Activated CD4-positive, alpha-beta T cell treated with anti-CD3 and anti-CD28 coated beads, Interleukin-2, Interleukin-6, amounts not matched to agents 100 ng/mL and 50 ng/mL, durations not matched to agents 16 hours and 8 hours (primary cell): ENCODE measurements at regions not wholly inside any gene's neighbourhood (a gene's known extent, or its start where the extent isn't known, plus 50 kb on each side); places are given as distances from the start of the nearest gene placed in this dataset.

Experiments used
- DNase-seq: peaks from one replicate; pipeline ENCODE4 v3.0.0-alpha.2; 2020

DNA sequence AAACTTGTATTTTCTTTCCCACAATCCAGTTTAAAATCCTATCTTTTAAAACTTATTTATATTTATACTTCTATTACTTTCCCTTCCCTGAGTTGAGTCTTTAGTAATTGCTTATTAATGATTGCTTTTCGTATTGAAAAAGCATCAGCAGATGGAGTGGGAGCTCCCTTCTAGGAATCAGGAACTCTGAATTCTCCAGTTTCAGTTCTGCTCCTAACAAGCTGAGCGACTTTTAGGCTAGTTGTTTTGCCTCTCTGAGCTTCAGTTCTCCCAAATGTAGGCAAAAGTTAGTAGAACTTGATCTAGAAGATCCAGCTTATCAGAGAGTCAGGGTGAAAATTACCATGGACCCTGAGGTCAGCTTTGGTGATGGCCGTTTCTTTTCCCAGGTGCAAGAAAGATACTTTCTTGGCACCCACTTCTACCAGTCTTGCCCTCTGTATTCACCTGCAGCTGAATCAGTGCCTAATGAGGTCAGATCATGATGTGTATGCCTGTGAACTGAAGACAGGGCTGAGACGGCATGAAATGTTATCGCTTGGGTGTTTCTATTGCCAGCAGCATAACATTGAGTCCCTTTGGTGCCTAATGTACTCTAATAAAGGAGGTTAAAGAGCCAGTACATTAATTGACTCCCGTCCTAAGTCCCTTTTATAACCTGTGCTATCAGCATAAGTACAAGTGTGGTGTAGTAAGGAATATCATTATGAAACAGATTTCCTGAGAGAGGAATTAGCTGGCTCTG, 194.5 kb upstream of the TBC1D5 start:
- DNase-seq = no peak

DNA sequence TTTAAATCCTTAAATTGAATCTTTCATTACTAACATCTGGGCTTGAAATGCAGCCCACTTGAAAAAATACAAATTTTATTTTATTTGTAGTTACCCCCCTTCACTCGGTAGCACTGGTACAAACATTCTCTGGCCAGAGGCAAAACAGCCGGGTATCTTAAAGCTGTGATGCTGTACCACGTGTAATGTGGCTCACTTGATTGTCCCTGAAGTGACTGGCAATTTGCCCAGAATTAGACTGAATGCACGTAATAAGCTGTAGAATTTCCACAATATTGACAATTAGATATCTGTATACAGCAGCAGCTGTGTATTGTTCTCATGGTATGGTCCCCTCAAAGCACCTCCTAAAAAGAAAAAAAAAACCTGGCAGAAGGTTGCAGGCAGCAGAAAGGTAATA, 192.8 kb upstream of the TBC1D5 start:
- no peak for DNase-seq

DNA sequence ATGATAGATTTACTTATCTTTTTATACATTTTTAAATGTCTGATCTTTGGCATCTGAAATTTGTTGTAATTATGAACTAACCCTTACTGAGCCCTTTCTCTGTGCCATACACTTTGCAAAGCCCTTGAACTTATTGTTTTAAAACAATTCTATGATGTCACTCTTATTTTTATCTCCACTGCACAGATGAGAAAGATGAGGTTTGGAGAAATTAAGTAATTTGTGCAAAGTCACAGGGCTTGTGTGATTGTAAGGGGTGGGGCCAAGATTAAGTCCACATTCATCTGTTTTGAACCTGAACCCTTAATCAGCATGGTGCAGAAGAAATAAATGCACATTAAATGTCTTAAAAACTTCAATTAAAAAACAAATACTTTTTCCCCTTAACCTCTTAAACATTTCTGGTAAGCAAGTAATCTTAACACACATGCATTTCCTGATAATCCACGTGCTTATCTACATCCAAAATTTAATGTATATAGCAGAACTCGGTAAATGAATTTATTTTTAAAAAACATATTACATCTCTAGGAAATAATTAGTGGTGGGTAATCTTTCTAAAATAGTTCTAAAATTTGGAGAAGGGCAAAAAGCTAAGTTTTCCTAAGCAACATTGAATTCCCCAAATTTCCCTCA, 189.8 kb upstream of the TBC1D5 start:
- no peak for DNase-seq

DNA sequence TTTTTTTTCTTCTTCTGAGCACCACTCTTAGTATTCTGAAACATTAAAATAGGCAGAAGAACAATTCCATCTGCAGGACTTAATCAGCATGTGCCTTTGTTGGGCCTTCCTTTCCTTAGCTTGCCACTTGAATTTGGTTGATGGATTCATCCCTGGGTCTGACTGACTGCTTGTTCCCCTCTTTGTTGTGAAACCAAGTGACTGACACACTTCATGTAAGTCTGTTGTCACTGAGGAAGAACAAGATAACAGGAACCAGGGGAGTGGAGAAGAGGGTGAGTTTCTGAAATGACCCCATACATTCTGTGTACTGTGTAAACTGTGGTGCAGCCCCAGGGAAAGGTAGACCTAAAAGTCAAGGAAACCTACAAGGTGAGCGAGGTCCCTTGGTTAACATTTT, 188.7 kb upstream of the TBC1D5 start:
- no peak for DNase-seq

DNA sequence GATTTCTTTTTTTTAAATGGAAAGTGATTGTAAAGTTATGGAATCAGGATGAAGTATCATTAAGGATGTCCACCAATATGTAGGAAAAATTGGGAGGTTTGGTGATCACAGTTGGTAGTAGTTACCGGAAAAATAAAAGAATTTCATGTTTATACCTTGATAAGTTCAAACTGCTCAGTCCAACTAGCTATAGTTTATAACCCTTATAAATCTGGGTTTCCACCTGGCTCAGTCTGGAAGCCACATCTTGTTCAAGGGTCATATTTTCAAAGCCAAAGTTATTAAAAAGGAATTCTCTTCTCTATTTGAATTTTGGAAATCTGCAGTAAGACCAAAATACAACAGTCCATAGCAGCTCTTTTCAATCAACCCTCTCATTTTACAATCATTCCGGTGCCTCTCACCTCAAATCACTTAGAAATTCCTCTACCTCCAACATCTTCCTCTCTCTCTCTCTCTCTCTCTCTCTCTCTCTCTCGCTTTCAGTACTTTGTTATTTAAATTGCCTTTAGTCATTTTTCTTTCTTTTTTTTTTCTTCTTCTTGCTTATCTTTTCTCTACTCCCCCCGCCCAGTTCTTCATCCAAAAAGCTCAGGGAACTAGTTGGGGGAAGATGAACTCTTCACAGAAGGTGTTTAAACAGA, 186.2 kb upstream of the TBC1D5 start:
- no peak for DNase-seq

DNA sequence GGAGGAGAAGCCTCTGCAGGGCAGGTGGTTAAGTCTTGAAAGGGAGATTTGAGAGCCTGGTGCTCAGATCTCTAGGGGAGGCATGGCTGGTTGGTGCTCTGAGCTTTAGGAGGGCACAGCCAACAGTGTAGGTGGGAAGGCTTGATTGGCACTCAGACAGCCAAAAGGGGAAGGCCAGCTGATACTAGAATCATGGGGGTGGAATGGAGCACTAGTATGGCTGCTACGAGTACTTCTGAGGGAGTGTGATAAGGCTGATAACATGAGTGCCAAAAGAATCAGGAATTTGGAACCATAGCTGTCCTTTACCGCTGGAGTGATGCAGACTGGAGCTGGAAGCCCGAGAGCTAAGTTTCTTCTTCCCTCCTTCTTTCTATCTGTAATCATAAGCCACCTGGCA, 184.6 kb upstream of the TBC1D5 start:
- no peak for DNase-seq

DNA sequence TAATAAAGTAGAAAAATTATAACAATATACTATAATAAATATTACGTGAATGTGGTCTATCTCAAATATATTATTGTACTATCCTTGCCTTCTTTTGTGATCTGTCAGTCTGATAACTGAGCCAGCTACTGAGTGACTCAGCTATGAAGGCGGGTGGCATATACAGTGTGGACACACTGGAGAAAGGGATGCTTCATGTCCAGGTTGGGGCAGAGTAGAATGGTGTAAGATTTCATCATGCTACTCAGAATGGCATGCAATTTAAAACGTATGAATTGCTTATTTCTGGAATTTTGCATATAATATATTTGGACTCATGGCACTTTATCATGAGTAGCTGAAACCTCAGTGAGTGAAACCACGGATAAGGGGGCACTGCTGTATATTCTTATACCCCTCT, 172.9 kb upstream of the TBC1D5 start:
- DNase-seq = no peak

DNA sequence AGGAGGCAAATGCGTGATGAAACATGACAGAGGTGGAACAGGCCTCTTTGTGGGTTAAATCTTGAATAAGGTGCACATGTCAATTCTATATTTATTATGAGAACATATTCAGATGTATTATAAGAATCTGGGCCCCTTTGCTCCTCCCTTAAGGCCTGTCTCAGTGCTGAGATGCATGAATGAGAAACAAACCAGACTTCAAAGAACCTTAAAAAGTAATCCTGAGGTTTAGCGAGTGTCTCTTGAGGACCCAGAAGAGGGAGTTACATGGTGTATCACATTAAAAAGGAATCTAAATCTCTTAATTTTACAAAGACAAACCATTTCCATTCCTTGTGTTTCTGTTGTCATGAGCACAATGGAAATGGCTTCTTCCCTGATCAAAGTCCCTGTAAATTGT, 170.9 kb upstream of the TBC1D5 start:
- DNase-seq = no peak

DNA sequence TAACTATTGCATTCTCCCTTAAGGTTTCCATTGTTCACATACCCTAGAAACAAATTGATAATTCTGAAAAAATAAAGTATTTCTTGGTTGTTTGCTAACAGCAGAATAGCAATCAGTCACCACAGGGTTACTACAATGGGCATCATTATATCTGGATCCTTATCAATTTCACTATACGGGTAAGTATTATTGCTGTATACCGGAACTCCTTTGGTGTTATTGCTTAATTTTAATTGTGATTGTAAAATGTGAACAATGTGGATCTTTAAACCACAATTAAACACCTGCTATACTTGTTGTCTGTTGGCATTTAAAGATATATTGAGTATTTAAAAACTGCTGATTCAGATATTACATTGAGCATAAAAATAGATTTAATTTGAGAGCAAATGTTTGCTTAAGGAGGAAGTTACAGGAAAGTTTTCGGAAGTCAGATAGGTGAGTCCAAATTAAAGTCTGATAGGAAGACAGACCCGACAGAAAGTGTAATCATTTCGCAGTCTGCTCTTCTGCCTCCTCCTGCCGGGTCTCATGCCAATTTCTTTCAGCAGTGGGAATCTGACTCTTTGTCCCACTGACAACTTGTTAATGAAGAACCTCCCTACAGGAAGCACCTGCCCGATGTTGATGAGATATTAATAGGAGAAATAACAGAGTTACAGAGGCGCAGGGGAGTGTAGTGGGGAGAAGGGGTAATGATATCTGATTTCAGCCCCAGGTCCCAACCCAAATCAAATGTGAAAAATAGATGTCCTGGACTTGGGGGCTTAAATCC, 169.7 kb upstream of the TBC1D5 start:
- DNase-seq = no peak

DNA sequence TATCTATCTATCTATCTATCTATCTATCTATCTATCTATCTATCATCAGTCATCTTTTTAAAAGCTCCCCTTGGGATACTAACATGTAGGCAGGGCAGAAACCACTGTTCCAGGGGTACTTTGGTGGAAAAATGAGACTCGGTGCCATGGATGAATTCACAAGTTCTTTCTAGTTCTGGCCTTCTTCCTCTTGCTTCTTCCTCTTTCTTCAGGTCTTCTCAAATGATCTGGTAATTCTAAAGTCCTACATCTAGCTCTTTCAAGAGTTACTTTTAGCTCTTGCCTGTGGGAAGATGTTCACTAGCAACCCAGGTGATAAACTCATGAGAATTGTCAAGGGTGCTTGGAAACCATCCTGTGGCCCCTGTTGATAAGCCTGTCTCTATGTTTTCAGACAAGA, 168.5 kb upstream of the TBC1D5 start:
- no peak for DNase-seq

DNA sequence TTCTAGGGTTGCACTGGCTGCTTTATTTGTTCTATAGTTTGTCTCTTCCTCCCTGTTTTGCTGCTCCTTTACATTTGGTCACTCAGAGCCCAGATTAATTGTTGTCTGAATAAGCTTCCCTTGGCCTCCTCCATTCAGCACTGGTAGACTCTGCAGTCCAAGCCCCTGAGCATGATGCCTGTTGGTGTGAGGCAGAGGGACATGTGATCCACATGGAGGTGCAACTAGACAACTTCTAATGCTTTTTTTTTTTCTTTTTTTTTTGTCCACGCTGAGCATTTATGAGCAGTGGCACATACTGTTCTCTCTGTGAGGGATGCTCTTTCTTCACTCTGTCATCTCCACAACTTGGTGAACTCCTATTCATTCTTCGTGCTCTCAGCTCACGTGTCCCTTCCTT, 167.3 kb upstream of the TBC1D5 start:
- no peak for DNase-seq

DNA sequence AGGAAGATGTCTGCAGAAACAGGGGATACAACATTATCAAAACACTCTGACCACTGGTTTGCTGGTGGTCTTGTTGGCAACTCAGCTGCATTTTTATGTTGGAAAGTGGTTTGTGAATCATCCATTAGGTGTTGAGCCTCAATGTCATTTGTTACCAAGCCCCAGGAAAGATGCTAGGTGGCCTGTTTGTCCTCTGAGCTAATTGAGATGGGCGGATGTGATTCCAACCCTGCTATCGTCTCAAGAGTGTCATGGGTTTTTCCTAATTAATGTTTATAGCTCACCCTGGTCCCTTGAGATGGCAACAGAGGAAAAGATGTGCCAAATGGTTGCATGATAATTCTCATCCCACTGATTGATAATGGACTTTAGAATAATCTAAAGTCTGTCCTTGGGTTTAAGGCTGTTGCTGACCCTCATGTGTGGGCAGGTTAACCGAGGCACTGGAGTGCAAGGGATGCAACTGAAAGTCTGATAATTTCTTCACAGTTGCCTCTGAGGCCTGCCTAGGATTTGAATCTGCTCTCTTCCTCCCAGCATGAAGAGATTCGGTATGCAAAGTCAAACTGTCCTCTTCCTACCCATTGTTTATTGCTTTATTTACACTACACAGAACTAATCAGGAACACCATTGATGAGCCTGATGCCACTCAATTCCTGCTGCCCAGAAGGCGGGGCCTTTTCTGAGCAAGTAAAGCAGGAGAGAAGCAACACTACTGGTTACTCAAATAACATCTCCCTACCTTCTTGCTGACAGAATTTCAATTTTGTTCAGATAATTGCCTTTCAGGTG, 166.2 kb upstream of the TBC1D5 start:
- DNase-seq = no peak

DNA sequence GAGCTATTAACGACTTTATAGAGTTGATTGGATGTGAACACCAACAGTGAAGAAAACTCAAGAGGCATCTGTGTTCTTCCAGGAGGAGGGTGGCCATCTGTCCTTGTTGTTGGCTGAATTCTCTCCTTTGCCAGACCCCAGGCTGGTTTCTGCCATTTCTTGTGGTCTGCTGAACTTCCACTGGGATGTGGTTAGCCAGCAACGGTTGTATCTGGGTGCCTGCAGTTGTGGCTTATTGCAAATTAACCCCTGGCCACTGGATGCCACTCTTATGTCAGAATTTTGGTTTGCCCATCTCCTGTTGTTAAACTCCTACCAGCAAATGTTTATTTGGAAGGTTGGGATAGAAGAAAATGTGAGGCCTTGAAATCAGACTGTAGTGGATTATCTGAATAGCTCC, 163.6 kb upstream of the TBC1D5 start:
- no peak for DNase-seq

DNA sequence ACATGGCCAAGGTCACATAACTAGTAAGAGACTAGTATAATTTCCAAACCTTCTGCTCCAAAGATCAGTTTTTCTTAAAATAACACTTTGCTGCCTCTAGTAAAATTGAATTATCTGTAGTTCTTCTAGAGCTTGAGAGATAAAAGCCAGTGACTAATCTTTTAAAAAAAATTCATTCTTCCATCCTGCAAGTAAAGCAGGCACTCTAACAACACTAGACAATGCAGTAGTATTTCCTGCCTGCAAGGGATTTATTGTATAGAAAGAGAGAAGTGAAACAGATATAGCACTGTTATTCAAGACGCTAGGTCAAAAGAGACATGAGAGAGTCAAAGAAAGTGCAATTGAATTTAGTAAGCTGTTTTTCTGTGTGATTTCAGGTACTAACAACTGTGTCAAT, 159.5 kb upstream of the TBC1D5 start:
- DNase-seq = no peak

DNA sequence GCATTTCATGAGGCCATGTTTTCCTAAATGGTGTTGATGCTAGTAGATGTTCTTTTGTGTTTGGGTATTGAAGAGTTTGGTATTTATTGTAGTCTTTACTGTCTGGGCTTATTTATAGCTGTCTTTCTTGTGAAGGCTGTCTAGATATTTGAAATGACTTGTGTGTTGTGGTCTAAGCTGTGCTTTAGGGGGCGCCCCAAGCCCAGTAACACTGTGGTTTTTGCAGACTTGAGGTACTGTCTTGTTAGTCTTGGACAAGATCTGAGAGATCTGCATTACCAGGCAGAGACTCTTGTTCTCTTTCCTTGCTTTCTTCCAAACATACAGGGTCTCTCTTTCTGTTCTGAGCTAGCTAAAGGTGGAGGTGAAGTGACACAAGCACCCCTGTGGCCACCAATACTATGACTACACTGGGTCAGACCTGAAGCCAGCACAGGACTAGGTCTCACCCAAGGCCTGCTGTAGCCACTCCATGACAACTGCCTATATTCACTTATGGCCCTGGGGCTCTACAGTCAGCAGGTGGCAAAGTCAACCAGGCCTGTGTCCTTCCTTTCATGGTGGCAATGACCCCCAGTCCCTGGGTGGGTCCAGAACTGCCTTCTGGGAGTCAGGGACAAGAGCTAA, 152.1 kb upstream of the TBC1D5 start:
- peak; percentile 34 for DNase-seq

DNA sequence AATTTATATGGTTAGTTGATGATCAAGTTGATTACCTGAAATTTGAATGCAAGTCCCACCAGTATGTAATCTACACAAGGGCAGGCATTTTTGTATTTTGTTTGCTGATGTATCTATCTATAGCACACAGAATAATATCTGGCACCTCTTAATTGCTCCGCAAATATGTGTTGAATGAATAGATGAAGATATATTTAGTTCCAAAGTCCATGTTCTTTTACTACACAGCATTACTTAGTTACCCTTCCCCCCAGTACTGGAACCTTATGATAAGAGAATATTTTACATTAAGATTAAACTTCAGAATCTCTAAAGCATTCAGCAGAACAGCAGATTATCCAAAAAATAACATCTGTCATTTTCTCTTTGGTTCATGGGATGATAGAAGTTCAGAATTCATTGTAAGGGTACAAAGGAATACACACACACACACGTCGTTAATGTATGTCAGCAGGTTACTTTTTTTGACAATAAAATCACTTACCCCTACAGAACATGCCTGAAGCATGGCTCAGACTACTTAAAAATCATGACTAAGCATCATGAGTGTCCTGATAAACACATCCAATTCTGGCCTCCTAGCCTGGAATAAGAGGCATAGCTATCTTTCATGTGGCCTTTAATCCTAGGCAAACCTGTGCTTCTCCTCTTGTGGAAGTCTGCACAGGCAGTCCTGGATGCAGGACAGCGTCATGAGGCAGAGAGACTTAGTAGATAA, 148.9 kb upstream of the TBC1D5 start:
- DNase-seq = no peak

DNA sequence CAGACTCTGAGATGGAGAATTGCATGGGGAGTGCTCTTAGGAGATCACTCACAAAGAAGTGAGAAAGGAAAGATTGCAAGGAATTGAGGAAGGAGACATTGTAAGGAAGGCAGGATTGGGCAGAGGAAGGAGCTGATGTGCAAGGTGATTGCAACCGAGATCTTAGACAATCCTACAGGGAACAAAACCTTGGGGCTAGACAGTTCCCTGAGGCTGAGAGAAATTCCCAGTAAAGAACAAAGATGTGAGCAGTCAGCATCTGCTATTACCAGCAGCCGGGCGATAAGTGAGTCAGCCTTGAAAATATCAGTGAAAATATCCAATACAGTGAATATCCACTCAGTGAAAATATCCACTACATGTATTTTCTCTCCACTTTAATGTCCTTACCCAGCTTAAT, 143.6 kb upstream of the TBC1D5 start:
- DNase-seq = no peak

DNA sequence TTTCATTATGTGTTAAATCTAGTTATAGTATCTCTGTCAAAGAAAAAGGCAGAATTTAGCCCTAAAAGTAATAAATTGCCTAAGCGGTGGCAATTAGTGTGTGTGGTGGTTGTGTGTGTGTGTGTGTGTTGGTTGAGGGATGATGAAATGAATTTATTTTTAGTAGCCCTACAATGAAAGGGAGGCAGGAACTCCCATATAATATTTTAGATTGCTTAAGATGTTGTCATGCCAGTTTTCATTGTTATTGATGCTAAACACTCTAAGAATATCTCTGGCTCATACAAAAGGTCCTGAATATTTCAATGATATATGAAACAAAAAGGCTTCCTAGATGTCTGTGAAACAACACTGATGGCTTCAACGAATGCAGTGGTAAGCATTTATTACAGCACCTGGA, 140.6 kb upstream of the TBC1D5 start:
- DNase-seq = no peak

DNA sequence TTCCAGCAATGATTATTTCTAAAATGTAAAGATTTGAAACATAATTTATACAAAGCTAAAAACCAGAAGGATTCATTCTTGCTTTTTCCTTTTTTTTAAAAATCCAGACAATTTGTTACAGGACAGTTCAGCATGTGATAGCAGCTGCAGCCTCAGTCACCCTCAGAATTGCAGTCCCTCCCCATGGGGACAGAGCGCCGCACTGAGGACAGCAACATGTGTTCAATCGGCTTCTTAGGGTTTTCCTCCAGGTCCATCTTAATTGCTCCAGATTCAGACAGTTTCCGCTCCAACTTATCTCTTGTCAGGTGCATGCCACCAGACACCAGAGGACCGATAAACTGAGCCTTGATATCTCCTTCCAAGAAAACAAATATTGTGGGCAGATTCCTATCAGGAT, 134.9 kb upstream of the TBC1D5 start:
- DNase-seq = no peak

DNA sequence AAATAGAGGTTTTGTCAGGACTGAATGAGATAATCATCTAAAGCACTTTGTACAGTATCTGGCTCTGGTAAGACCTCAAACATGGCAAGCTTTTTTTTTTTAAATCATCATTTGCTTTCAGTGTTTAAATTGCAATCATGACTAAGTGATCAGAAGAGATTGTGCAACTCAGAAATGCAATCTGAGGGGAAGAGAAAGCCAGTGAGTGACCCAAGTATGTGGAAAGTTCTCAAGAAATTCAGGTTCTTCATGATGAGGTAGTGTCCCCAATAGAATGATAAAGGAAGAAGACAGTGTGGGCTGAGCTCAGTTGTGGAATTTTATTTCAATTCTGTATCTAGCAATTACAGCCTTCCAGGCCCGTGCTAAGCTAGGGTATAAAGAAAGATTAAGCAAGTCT, 132.2 kb upstream of the TBC1D5 start:
- DNase-seq = no peak

DNA sequence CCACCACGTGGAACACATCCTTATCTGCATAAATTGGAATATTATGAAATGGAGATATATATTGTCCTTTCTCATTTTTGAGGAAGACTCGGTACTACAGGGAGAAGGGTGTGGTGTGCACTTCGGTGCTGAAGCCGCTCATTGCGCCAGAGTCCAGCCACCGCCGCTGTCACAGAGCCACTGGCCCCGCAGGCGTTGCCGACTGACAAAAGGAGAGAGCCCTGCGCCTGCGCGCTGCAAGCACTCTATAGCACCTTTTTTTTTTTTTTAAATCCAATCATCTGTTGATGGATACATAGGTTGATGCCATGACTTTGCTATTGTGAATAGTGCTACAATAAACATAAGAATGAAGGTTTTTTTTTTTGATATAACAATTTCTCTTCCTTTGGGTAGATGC, 130.0 kb upstream of the TBC1D5 start:
- DNase-seq = no peak

DNA sequence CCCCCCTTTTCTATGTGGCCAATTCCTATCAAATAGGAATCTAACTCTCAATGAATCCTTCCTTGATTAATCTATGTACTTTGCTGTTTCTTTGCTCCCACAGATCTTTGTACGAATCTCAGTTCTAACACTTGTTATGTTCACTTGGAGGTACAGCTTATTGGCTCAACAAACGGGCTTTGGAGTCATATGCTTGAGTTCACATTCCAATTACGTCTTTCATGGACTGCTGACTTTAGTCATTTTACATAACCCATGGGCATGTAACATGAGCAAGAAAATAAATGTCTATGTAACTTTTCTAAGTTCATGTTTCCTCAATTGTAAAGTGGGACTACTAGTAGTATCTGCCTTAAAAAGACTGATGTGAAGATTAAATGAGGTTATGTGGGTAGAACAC, 123.2 kb upstream of the TBC1D5 start:
- no peak for DNase-seq
